ENCODE measurements at regions not wholly inside any gene's neighbourhood (a gene's known extent, or its start where the extent isn't known, plus 50 kb on each side); places are given as distances from the start of the nearest gene placed in this dataset.

DNA sequence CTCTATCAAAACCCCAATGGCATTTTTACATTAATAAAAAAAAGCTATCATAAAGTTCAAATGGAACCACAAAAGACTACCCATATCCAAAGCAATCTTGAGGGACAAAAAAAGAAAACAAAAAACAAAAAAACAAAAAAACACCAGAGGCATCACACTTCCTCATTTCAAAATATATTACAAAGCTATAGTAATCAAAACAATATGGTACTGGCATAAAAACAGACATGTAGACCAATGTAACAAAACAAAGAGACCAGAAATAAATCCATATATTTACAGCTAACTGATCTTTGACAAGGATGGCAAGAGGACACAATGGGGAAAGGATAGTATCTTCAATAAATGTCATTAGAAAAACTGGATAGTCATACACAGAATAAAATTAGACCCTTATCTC, 245.1 kb upstream of the MSX2 start:
- Histone ChIP-seq H3K9ac (ENCODE audit: insufficient read depth, low read length) (no peak overlapping the region), H3K4me1 (ENCODE audit: control insufficient read depth, extremely low read depth, insufficient read depth, low read length) (no peaks in the 10 kb centered on the region), H3K4me3 (replicated peaks in 1 of 4; ENCODE audit: control extremely low read depth in 1 of 4, insufficient read depth in 1 of 4, low read depth in 3 of 4, low read length in 4 of 4) (no peak overlapping the region), H3K36me3 (ENCODE audit: control insufficient read depth, insufficient read depth, low read length) (no peaks in the 10 kb centered on the region), H4K20me1 (ENCODE audit: control insufficient read depth, extremely low read depth, insufficient read depth, low read length) (no peaks in the 10 kb centered on the region), H3K9me3 (ENCODE audit: control insufficient read depth, insufficient read depth, low read depth, low read length) (no peaks in the 10 kb centered on the region), H3K4me2 (ENCODE audit: extremely low read depth, insufficient read depth, low read length) (no peak overlapping the region), H3K27me3 (ENCODE audit: control insufficient read depth, insufficient read depth, low read length) (no peaks in the 10 kb centered on the region), H3K79me2 (ENCODE audit: control insufficient read depth, insufficient read depth, low read length) (no peaks in the 10 kb centered on the region), H2AFZ (ENCODE audit: low read length) (no peak overlapping the region), H3K27ac (ENCODE audit: insufficient read depth, low read length) (no peak overlapping the region)
- TF ChIP-seq, protein P1, sequence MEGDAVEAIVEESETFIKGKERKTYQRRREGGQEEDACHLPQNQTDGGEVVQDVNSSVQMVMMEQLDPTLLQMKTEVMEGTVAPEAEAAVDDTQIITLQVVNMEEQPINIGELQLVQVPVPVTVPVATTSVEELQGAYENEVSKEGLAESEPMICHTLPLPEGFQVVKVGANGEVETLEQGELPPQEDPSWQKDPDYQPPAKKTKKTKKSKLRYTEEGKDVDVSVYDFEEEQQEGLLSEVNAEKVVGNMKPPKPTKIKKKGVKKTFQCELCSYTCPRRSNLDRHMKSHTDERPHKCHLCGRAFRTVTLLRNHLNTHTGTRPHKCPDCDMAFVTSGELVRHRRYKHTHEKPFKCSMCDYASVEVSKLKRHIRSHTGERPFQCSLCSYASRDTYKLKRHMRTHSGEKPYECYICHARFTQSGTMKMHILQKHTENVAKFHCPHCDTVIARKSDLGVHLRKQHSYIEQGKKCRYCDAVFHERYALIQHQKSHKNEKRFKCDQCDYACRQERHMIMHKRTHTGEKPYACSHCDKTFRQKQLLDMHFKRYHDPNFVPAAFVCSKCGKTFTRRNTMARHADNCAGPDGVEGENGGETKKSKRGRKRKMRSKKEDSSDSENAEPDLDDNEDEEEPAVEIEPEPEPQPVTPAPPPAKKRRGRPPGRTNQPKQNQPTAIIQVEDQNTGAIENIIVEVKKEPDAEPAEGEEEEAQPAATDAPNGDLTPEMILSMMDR (conservative IDR thresholded peaks at IDR 0.05 in 1 of 2, IDR thresholded peaks at IDR 0.05 in 1 of 2; ENCODE audit: low read depth in 1 of 2, low read length in 2 of 2), result no peak
- TF ChIP-seq EZH2 (IDR thresholded peaks at IDR 0.05; ENCODE audit: low read length, missing control alignments), result no peak
- DNase-seq (ENCODE audit: low read depth in 2 of 2), result no peak

DNA sequence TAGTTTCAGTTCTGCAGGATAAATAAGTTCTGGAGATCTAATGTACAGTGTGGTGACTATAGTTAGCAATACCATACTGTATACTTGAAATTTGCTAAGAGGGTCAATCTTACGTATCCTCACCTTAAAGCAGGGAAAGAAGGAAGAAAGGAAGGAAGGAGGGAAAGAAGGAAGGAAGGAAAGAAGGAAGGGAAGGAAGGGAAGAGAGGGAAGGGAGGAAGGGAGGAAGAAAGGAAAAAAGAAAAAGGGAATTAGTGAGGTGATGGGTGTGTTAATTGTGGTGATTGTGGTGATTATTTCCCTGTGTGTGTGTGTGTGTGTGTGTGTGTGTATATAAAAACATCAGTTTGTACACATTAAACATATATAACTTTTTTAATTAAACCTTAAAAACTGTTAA, 242.6 kb upstream of the MSX2 start:
- H3K4me1 ChIP-seq (ENCODE audit: control insufficient read depth, extremely low read depth, insufficient read depth, low read length), result no peaks in the 10 kb centered on the region
- H3K27ac ChIP-seq (ENCODE audit: insufficient read depth, low read length), result no peak overlapping the region
- TF ChIP-seq, protein P1 (conservative IDR thresholded peaks at IDR 0.05 in 1 of 2, IDR thresholded peaks at IDR 0.05 in 1 of 2; ENCODE audit: low read depth in 1 of 2, low read length in 2 of 2), result no peak
- no peak for TF ChIP-seq EZH2 (IDR thresholded peaks at IDR 0.05; ENCODE audit: low read length, missing control alignments)
- no peaks in the 10 kb centered on the region for H3K79me2 ChIP-seq (ENCODE audit: control insufficient read depth, insufficient read depth, low read length)
- no peaks in the 10 kb centered on the region for H3K9me3 ChIP-seq (ENCODE audit: control insufficient read depth, insufficient read depth, low read depth, low read length)
- no peaks in the 10 kb centered on the region for H4K20me1 ChIP-seq (ENCODE audit: control insufficient read depth, extremely low read depth, insufficient read depth, low read length)
- H3K36me3 ChIP-seq (ENCODE audit: control insufficient read depth, insufficient read depth, low read length), result no peaks in the 10 kb centered on the region
- H2AFZ ChIP-seq (ENCODE audit: low read length), result no peak overlapping the region
- no peak for DNase-seq (ENCODE audit: low read depth in 2 of 2)
- H3K4me3 ChIP-seq (replicated peaks in 1 of 4; ENCODE audit: control extremely low read depth in 1 of 4, insufficient read depth in 1 of 4, low read depth in 3 of 4, low read length in 4 of 4), result no peak overlapping the region
- no peak overlapping the region for H3K9ac ChIP-seq (ENCODE audit: insufficient read depth, low read length)
- H3K27me3 ChIP-seq (ENCODE audit: control insufficient read depth, insufficient read depth, low read length), result no peaks in the 10 kb centered on the region
- no peak overlapping the region for H3K4me2 ChIP-seq (ENCODE audit: extremely low read depth, insufficient read depth, low read length)

DNA sequence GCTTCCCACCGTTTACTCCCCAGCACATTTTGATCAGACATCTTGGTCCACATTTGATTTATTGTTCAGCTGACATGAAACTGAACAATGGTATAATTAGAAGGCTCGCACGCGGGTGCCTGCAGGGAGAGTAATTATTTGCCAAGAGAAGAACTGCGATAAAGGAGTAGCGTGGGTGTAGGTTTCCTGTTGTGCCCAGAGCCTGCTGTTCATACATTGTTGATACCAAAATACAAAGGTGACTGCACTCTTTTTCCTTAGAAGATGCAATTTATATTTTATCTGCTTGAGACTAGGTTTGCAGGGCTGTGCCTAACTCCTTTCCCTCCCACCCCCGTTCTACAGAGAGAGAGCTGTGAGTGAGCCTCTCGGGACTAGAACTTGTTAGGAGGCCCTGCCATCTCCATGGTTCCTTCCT, 241.8 kb upstream of the MSX2 start:
- Histone ChIP-seq H3K36me3 (ENCODE audit: control insufficient read depth, insufficient read depth, low read length) (no peaks in the 10 kb centered on the region), H4K20me1 (ENCODE audit: control insufficient read depth, extremely low read depth, insufficient read depth, low read length) (no peaks in the 10 kb centered on the region), H3K27ac (ENCODE audit: insufficient read depth, low read length) (no peak overlapping the region), H3K27me3 (ENCODE audit: control insufficient read depth, insufficient read depth, low read length) (no peaks in the 10 kb centered on the region), H3K4me2 (ENCODE audit: extremely low read depth, insufficient read depth, low read length) (no peak overlapping the region), H3K79me2 (ENCODE audit: control insufficient read depth, insufficient read depth, low read length) (no peaks in the 10 kb centered on the region), H3K4me1 (ENCODE audit: control insufficient read depth, extremely low read depth, insufficient read depth, low read length) (no peaks in the 10 kb centered on the region), H3K9ac (ENCODE audit: insufficient read depth, low read length) (no peak overlapping the region), H3K9me3 (ENCODE audit: control insufficient read depth, insufficient read depth, low read depth, low read length) (no peaks in the 10 kb centered on the region), H3K4me3 (replicated peaks in 1 of 4; ENCODE audit: control extremely low read depth in 1 of 4, insufficient read depth in 1 of 4, low read depth in 3 of 4, low read length in 4 of 4) (no peak overlapping the region), H2AFZ (ENCODE audit: low read length) (no peak overlapping the region)
- DNase-seq (ENCODE audit: low read depth in 2 of 2), result no peak
- TF ChIP-seq EZH2 (IDR thresholded peaks at IDR 0.05; ENCODE audit: low read length, missing control alignments), result no peak
- TF ChIP-seq, protein P1 (conservative IDR thresholded peaks at IDR 0.05 in 1 of 2, IDR thresholded peaks at IDR 0.05 in 1 of 2; ENCODE audit: low read depth in 1 of 2, low read length in 2 of 2), result no peak
